CD4-positive, alpha-beta T cell treated with Interleukin-17A for 1 hour (primary cell): ENCODE measurements at regions not wholly inside any gene's neighbourhood (a gene's known extent, or its start where the extent isn't known, plus 50 kb on each side); places are given as distances from the start of the nearest gene placed in this dataset.

Source experiments
- DNase-seq: peaks from one replicate; pipeline ENCODE4 v3.0.0-alpha.2; 2020

- no peak for DNase-seq
These were observed 58.5 kb downstream of the PSMG1 start for GRCh38 chr21:39124681-39125251.

- DNase-seq, result no peak
These were observed 59.9 kb downstream of the PSMG1 start for GRCh38 chr21:39123375-39123774.

GRCh38 chr21:39121600-39122355, 61.5 kb downstream of the PSMG1 start:
- no peak for DNase-seq

- DNase-seq, result no peak
These were observed 62.2 kb downstream of the PSMG1 start for GRCh38 chr21:39120876-39121599.

GRCh38 chr21:39119891-39120290, 63.4 kb downstream of the PSMG1 start:
- DNase-seq, result no peak

- no peak for DNase-seq
These were observed 64.5 kb downstream of the PSMG1 start for GRCh38 chr21:39118604-39119215.

- no peak for DNase-seq
These were observed 65.2 kb downstream of the PSMG1 start for GRCh38 chr21:39118061-39118460.

- DNase-seq, result no peak
These were observed 65.7 kb downstream of the PSMG1 start for GRCh38 chr21:39117440-39117970.

GRCh38 chr21:39116761-39117439, 66.4 kb downstream of the PSMG1 start:
- no peak for DNase-seq

- DNase-seq, result no peak
These were observed 67.5 kb downstream of the PSMG1 start for GRCh38 chr21:39115576-39116235.

- no peak for DNase-seq
These were observed 68.2 kb downstream of the PSMG1 start for GRCh38 chr21:39114871-39115575.

- no peak for DNase-seq
These were observed 71.2 kb downstream of the PSMG1 start for GRCh38 chr21:39111931-39112550.

- no peak for DNase-seq
These were observed 72.8 kb downstream of the PSMG1 start for GRCh38 chr21:39110431-39110830.

GRCh38 chr21:39109596-39110210, 73.5 kb downstream of the PSMG1 start:
- no peak for DNase-seq

GRCh38 chr21:39109163-39109530, 74.1 kb downstream of the PSMG1 start:
- DNase-seq, result no peak

GRCh38 chr21:39108291-39109162, 74.7 kb downstream of the PSMG1 start:
- no peak for DNase-seq

GRCh38 chr21:39107739-39108138, 75.5 kb downstream of the PSMG1 start:
- no peak for DNase-seq

GRCh38 chr21:39106881-39107462, 76.3 kb downstream of the PSMG1 start:
- no peak for DNase-seq

GRCh38 chr21:39105836-39106235, 77.4 kb downstream of the PSMG1 start:
- DNase-seq, result no peak
